Bronchial epithelial cell (primary cell): ENCODE measurements at regions not wholly inside any gene's neighbourhood (a gene's known extent, or its start where the extent isn't known, plus 50 kb on each side); places are given as distances from the start of the nearest gene placed in this dataset.

Source experiments
- DNase-seq: peaks from one replicate; pipeline ENCODE4 v3.0.0-alpha.2; 2010; ENCODE audit warnings: low read depth
- FAIRE-seq: peaks from 2 replicates; lab custom pipeline; 2011; peaks lifted over from hg19 to GRCh38; lab: Jason Lieb, UNC
- H3K27me3 ChIP-seq: 2 replicates; pipeline ENCODE4 v1.5.1; 2011; ENCODE audit warnings: low read length; ENCODE audit not compliant: control insufficient read depth, insufficient read depth
- H3K36me3 ChIP-seq: 2 replicates; pipeline ENCODE4 v1.5.1; 2011; ENCODE audit warnings: low read length; ENCODE audit not compliant: control insufficient read depth, insufficient read depth
- H3K4me3 ChIP-seq: 2 replicates; pipeline ENCODE4 v1.5.1; 2011; ENCODE audit warnings: mild to moderate bottlenecking, low read depth, low read length, control low read depth
- CTCF ChIP-seq: IDR thresholded peaks from 2 replicates; pipeline ENCODE4 v1.5.1; 2011; ENCODE audit warnings: mild to moderate bottlenecking, moderate library complexity, low read length, control low read depth, inconsistent platforms; ENCODE audit not compliant: insufficient read depth, severe bottlenecking

GRCh38 chr9:135221951-135222631 lies 134.6 kb downstream of the OLFM1 start:
- Histone ChIP-seq H3K27me3 (no peaks in the 10 kb centered on the region), H3K36me3 (no peaks in the 10 kb centered on the region), H3K4me3 (no peak overlapping the region)
- no peak for TF ChIP-seq CTCF
- DNase-seq (no peak), FAIRE-seq (no peak)

- H3K4me3 ChIP-seq = no peak overlapping the region
- no peaks in the 10 kb centered on the region for H3K27me3 ChIP-seq
- FAIRE-seq (no peak), DNase-seq (no peak)
- TF ChIP-seq CTCF = no peak
- H3K36me3 ChIP-seq = no peaks in the 10 kb centered on the region
Observed at GRCh38 chr9:135222881-135223760, 135.7 kb downstream of the OLFM1 start.

GRCh38 chr9:135223831-135224230 lies 136.4 kb downstream of the OLFM1 start:
- no peaks in the 10 kb centered on the region for H3K36me3 ChIP-seq
- H3K27me3 ChIP-seq = no peaks in the 10 kb centered on the region
- DNase-seq (no peak), FAIRE-seq (no peak)
- TF ChIP-seq CTCF = no peak
- no peak overlapping the region for H3K4me3 ChIP-seq

GRCh38 chr9:135224286-135224877 lies 136.9 kb downstream of the OLFM1 start:
- no peak for DNase-seq
- no peak for FAIRE-seq
- no peak for TF ChIP-seq CTCF
- H3K4me3 ChIP-seq = no peak overlapping the region
- no peaks in the 10 kb centered on the region for H3K36me3 ChIP-seq
- no peaks in the 10 kb centered on the region for H3K27me3 ChIP-seq

GRCh38 chr9:135224921-135225541 lies 137.6 kb downstream of the OLFM1 start:
- Histone ChIP-seq H3K36me3 (no peaks in the 10 kb centered on the region), H3K4me3 (no peak overlapping the region), H3K27me3 (no peaks in the 10 kb centered on the region)
- FAIRE-seq = no peak
- TF ChIP-seq CTCF = no peak
- DNase-seq = no peak
